ENCODE measurements at regions not wholly inside any gene's neighbourhood (a gene's known extent, or its start where the extent isn't known, plus 50 kb on each side); places are given as distances from the start of the nearest gene placed in this dataset.

GRCh38 chr14:65906344-65906743 is 493.8 kb downstream of the FUT8 start:
- peaks cover 0 to 5% of the 10 kb centered on the region in 2 donors for H3K9me3 ChIP-seq (ENCODE audit: control insufficient read depth in 2 of 2, low read length in 2 of 2)
- H3K27me3 ChIP-seq (ENCODE audit: control insufficient read depth in 1 of 2, insufficient read depth in 2 of 2, low read length in 2 of 2) = no peaks in the 10 kb centered on the region

DNA sequence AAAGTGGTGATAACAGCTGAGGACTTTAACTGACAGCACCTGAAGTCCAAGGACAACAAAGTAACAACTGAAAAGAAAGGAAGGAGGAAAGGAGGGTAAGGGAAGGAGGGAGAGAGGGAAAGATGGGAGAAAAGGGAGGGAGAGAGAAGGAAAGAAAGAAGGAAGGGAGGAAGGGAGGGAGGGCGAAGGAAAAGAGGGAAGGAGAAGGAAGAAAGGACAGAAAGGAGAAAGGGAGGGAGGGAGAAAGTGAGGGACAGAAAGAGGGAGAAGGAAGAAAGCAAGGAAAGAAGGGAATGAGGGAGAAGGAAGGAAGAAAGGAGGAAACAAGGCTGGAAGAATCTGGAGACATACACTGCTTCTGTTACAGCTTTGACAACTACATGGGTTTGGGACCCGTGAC is 494.4 kb downstream of the FUT8 start:
- H3K27ac ChIP-seq (ENCODE audit: low read length) = no peak overlapping the region
- no peak overlapping the region for H3K4me3 ChIP-seq (ENCODE audit: low read length in 2 of 2)
- H3K4me1 ChIP-seq (ENCODE audit: control insufficient read depth, insufficient read depth, low read length) = no peaks in the 10 kb centered on the region
- no peak overlapping the region for H3K9ac ChIP-seq (ENCODE audit: low read length in 2 of 2)
- no peaks in the 10 kb centered on the region for H3K9me3 ChIP-seq (ENCODE audit: control insufficient read depth in 2 of 2, low read length in 2 of 2)
- no peaks in the 10 kb centered on the region for H3K27me3 ChIP-seq (ENCODE audit: control insufficient read depth in 1 of 2, insufficient read depth in 2 of 2, low read length in 2 of 2)
- no peaks in the 10 kb centered on the region for H3K36me3 ChIP-seq (ENCODE audit: control insufficient read depth in 2 of 2, insufficient read depth in 2 of 2, low read length in 2 of 2)

More at GRCh38 chr14:65906344-65906743, 493.8 kb downstream of the FUT8 start:
- no peak overlapping the region for H3K27ac ChIP-seq (ENCODE audit: low read length)
- H3K4me1 ChIP-seq (ENCODE audit: control insufficient read depth, insufficient read depth, low read length) = no peaks in the 10 kb centered on the region
- H3K36me3 ChIP-seq (ENCODE audit: control insufficient read depth in 2 of 2, insufficient read depth in 2 of 2, low read length in 2 of 2) = no peaks in the 10 kb centered on the region
- H3K9ac ChIP-seq (ENCODE audit: low read length in 2 of 2) = no peak overlapping the region
- H3K4me3 ChIP-seq (ENCODE audit: low read length in 2 of 2) = no peak overlapping the region

DNA sequence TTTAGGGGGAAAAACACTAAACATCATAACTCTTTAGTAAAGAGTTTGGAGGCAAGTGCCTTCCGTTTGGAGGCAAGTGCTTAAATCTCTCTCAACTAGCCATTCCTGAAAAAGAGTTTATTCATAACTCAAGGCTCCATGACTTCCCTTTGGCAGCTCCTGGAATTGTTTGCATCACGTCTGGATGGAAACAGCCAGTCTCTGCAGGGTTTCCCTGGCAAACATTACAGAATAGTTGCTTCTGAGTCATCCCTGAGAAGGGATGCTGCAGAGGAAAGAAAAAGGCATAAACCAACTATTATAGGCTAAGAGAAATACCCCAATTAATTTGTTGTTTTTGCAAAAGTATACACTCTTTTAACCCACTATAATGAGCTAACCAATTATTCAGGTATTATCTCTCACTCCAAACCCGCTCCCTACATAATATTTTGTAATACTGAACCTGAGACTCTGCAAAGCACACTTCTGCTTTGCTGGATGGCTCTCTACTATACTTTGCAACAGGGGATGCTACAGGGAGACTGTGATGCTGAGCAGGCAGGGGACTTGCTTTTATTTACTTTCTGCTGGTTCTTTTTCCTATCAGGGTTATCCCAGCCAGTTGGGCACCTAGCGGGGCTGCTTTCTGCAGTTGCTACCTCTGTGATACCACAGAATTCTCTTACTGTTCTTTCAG is 497.7 kb downstream of the FUT8 start:
- no peaks in the 10 kb centered on the region for H3K9me3 ChIP-seq (ENCODE audit: control insufficient read depth in 2 of 2, low read length in 2 of 2)
- no peaks in the 10 kb centered on the region for H3K27me3 ChIP-seq (ENCODE audit: control insufficient read depth in 1 of 2, insufficient read depth in 2 of 2, low read length in 2 of 2)

DNA sequence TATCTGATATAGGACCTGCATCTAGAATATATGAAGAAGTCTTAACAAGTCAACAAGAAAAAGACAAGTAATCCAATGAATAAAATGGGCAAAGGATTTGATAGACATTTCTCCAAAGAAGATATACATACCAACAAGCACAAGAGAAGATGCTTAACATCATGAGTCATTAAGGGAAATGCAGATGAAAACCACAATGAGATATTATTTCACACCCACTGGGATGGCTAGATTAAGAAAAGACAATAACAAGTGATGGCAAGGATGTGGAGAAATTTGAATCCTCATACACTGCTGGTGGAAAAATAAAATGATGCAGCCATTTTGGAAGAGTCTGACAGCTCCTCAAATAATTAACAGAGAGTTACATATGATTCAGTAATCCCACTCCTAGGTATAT is 502.6 kb downstream of the FUT8 start:
- no peak overlapping the region for H3K9ac ChIP-seq (ENCODE audit: low read length in 2 of 2)
- no peaks in the 10 kb centered on the region for H3K36me3 ChIP-seq (ENCODE audit: control insufficient read depth in 2 of 2, insufficient read depth in 2 of 2, low read length in 2 of 2)
- no peak overlapping the region for H3K27ac ChIP-seq (ENCODE audit: low read length)
- H3K27me3 ChIP-seq (ENCODE audit: control insufficient read depth in 1 of 2, insufficient read depth in 2 of 2, low read length in 2 of 2) = peaks cover 0 to 2% of the 10 kb centered on the region in 2 donors
- no peaks in the 10 kb centered on the region for H3K9me3 ChIP-seq (ENCODE audit: control insufficient read depth in 2 of 2, low read length in 2 of 2)
- no peaks in the 10 kb centered on the region for H3K4me1 ChIP-seq (ENCODE audit: control insufficient read depth, insufficient read depth, low read length)
- H3K4me3 ChIP-seq (ENCODE audit: low read length in 2 of 2) = no peak overlapping the region

More for the DNA sequence above, 497.7 kb downstream of the FUT8 start:
- H3K27ac ChIP-seq (ENCODE audit: low read length) = no peak overlapping the region
- no peaks in the 10 kb centered on the region for H3K36me3 ChIP-seq (ENCODE audit: control insufficient read depth in 2 of 2, insufficient read depth in 2 of 2, low read length in 2 of 2)
- no peak overlapping the region for H3K4me3 ChIP-seq (ENCODE audit: low read length in 2 of 2)
- H3K9ac ChIP-seq (ENCODE audit: low read length in 2 of 2) = no peak overlapping the region
- no peaks in the 10 kb centered on the region for H3K4me1 ChIP-seq (ENCODE audit: control insufficient read depth, insufficient read depth, low read length)

DNA sequence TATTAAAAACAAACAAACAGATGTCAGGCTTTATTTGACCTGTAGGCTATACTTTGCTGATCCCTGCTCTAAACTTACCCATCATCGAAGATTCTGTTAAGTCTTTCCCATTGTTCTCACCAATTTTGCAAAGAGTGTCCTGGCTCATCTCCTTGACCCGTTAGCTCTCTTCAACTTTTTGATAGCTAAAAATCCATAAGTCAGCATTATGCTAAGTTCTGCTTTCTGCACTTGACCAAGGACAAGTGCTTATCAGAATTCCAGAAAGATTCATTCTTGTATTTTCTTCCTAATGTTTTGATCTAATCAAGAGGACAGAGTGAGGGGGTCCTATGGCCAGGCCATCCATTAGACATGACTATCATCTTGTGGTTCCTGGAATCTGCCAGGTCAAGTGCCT is 503.5 kb downstream of the FUT8 start:
- Histone ChIP-seq H3K9me3 (ENCODE audit: control insufficient read depth in 2 of 2, low read length in 2 of 2) (no peaks in the 10 kb centered on the region), H3K4me1 (ENCODE audit: control insufficient read depth, insufficient read depth, low read length) (no peaks in the 10 kb centered on the region), H3K4me3 (ENCODE audit: low read length in 2 of 2) (no peak overlapping the region), H3K27me3 (ENCODE audit: control insufficient read depth in 1 of 2, insufficient read depth in 2 of 2, low read length in 2 of 2) (peaks cover 0 to 2% of the 10 kb centered on the region in 2 donors), H3K9ac (ENCODE audit: low read length in 2 of 2) (no peak overlapping the region), H3K27ac (ENCODE audit: low read length) (no peak overlapping the region), H3K36me3 (ENCODE audit: control insufficient read depth in 2 of 2, insufficient read depth in 2 of 2, low read length in 2 of 2) (no peaks in the 10 kb centered on the region)

DNA sequence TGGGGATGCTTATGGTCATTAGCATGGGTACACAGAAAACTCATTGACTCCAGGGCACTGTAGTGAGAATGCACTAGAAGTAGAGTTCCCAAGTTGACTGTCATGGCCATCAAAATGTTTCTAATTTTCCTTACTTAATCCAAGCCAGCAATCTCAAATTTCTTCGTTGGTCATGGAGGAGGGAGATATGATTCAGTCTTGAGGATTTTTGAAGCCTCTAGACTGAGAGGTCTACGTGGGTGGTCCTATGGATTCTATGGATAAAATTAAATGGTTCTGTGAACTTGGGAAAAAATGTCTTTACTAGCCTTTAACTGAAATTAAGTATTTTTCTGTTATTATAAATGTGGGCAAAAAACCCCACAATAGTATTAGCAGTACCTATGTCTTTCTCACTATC is 508.5 kb downstream of the FUT8 start:
- Histone ChIP-seq H3K27ac (ENCODE audit: low read length) (no peak overlapping the region), H3K27me3 (ENCODE audit: control insufficient read depth in 1 of 2, insufficient read depth in 2 of 2, low read length in 2 of 2) (peaks cover 0 to 2% of the 10 kb centered on the region in 2 donors), H3K36me3 (ENCODE audit: control insufficient read depth in 2 of 2, insufficient read depth in 2 of 2, low read length in 2 of 2) (no peaks in the 10 kb centered on the region), H3K9ac (ENCODE audit: low read length in 2 of 2) (no peak overlapping the region), H3K9me3 (ENCODE audit: control insufficient read depth in 2 of 2, low read length in 2 of 2) (no peaks in the 10 kb centered on the region), H3K4me1 (ENCODE audit: control insufficient read depth, insufficient read depth, low read length) (no peaks in the 10 kb centered on the region), H3K4me3 (ENCODE audit: low read length in 2 of 2) (no peak overlapping the region)

- H3K27ac ChIP-seq (ENCODE audit: low read length) = no peak overlapping the region
- H3K4me3 ChIP-seq (ENCODE audit: low read length in 2 of 2) = no peak overlapping the region
- H3K27me3 ChIP-seq (ENCODE audit: control insufficient read depth in 1 of 2, insufficient read depth in 2 of 2, low read length in 2 of 2) = peaks cover 0 to 2% of the 10 kb centered on the region in 2 donors
- no peaks in the 10 kb centered on the region for H3K36me3 ChIP-seq (ENCODE audit: control insufficient read depth in 2 of 2, insufficient read depth in 2 of 2, low read length in 2 of 2)
- H3K9me3 ChIP-seq (ENCODE audit: control insufficient read depth in 2 of 2, low read length in 2 of 2) = no peaks in the 10 kb centered on the region
- no peaks in the 10 kb centered on the region for H3K4me1 ChIP-seq (ENCODE audit: control insufficient read depth, insufficient read depth, low read length)
- H3K9ac ChIP-seq (ENCODE audit: low read length in 2 of 2) = no peak overlapping the region
Observed at GRCh38 chr14:65922142-65922541, 509.6 kb downstream of the FUT8 start.

DNA sequence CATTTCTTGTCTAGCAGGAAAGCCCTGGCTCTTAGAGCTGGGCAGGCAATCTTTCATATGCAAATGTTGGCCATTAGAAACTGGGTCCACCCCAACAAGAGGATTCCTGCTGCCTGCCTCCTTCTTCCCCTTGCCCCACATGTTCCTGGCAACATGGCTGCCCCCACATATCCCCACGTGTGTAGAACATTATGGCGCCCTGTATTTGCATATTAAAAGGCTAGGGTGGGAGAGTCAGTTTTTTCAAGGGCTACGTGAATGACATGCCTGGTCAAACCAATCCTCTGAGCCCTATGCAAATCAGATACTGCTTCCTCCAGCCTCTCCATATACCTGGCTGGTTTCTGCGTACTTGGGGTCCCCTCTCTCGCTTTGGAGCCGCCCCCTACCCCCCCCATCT is 514.0 kb downstream of the FUT8 start:
- Histone ChIP-seq H3K4me3 (ENCODE audit: low read length in 2 of 2) (no peak overlapping the region), H3K36me3 (ENCODE audit: control insufficient read depth in 2 of 2, insufficient read depth in 2 of 2, low read length in 2 of 2) (no peaks in the 10 kb centered on the region), H3K4me1 (ENCODE audit: control insufficient read depth, insufficient read depth, low read length) (no peaks in the 10 kb centered on the region), H3K9me3 (ENCODE audit: control insufficient read depth in 2 of 2, low read length in 2 of 2) (peaks cover 0 to 3% of the 10 kb centered on the region in 2 donors), H3K9ac (ENCODE audit: low read length in 2 of 2) (no peak overlapping the region), H3K27me3 (ENCODE audit: control insufficient read depth in 1 of 2, insufficient read depth in 2 of 2, low read length in 2 of 2) (peaks cover 0 to 5% of the 10 kb centered on the region in 2 donors), H3K27ac (ENCODE audit: low read length) (no peak overlapping the region)

GRCh38 chr14:65926935-65927700 is 514.6 kb downstream of the FUT8 start:
- no peaks in the 10 kb centered on the region for H3K4me1 ChIP-seq (ENCODE audit: control insufficient read depth, insufficient read depth, low read length)
- no peak overlapping the region for H3K4me3 ChIP-seq (ENCODE audit: low read length in 2 of 2)
- no peak overlapping the region for H3K27ac ChIP-seq (ENCODE audit: low read length)
- no peaks in the 10 kb centered on the region for H3K36me3 ChIP-seq (ENCODE audit: control insufficient read depth in 2 of 2, insufficient read depth in 2 of 2, low read length in 2 of 2)
- H3K27me3 ChIP-seq (ENCODE audit: control insufficient read depth in 1 of 2, insufficient read depth in 2 of 2, low read length in 2 of 2) = peaks cover 0 to 5% of the 10 kb centered on the region in 2 donors
- H3K9me3 ChIP-seq (ENCODE audit: control insufficient read depth in 2 of 2, low read length in 2 of 2) = peaks cover 0 to 3% of the 10 kb centered on the region in 2 donors
- no peak overlapping the region for H3K9ac ChIP-seq (ENCODE audit: low read length in 2 of 2)

- H3K9ac ChIP-seq (ENCODE audit: low read length in 2 of 2) = no peak overlapping the region
- no peak overlapping the region for H3K4me3 ChIP-seq (ENCODE audit: low read length in 2 of 2)
- no peaks in the 10 kb centered on the region for H3K4me1 ChIP-seq (ENCODE audit: control insufficient read depth, insufficient read depth, low read length)
- peaks cover 0 to 3% of the 10 kb centered on the region in 2 donors for H3K9me3 ChIP-seq (ENCODE audit: control insufficient read depth in 2 of 2, low read length in 2 of 2)
- no peak overlapping the region for H3K27ac ChIP-seq (ENCODE audit: low read length)
- H3K27me3 ChIP-seq (ENCODE audit: control insufficient read depth in 1 of 2, insufficient read depth in 2 of 2, low read length in 2 of 2) = peaks cover 0 to 5% of the 10 kb centered on the region in 2 donors
- H3K36me3 ChIP-seq (ENCODE audit: control insufficient read depth in 2 of 2, insufficient read depth in 2 of 2, low read length in 2 of 2) = no peaks in the 10 kb centered on the region
Observed at GRCh38 chr14:65927931-65928356, 515.4 kb downstream of the FUT8 start.

GRCh38 chr14:65928995-65929394 is 516.5 kb downstream of the FUT8 start:
- Histone ChIP-seq H3K4me3 (ENCODE audit: low read length in 2 of 2) (no peak overlapping the region), H3K9me3 (ENCODE audit: control insufficient read depth in 2 of 2, low read length in 2 of 2) (peaks cover 0 to 3% of the 10 kb centered on the region in 2 donors), H3K4me1 (ENCODE audit: control insufficient read depth, insufficient read depth, low read length) (no peaks in the 10 kb centered on the region), H3K36me3 (ENCODE audit: control insufficient read depth in 2 of 2, insufficient read depth in 2 of 2, low read length in 2 of 2) (no peaks in the 10 kb centered on the region), H3K27ac (ENCODE audit: low read length) (no peak overlapping the region), H3K9ac (ENCODE audit: low read length in 2 of 2) (no peak overlapping the region), H3K27me3 (ENCODE audit: control insufficient read depth in 1 of 2, insufficient read depth in 2 of 2, low read length in 2 of 2) (peaks cover 0 to 5% of the 10 kb centered on the region in 2 donors)
